Gastroesophageal sphincter (tissue), 4 donors: ENCODE measurements at regions not wholly inside any gene's neighbourhood (a gene's known extent, or its start where the extent isn't known, plus 50 kb on each side); places are given as distances from the start of the nearest gene placed in this dataset.
"Not testable (repeated sequence)": the region's sequence is repeated elsewhere in the genome, so short reads cannot be mapped to it uniquely, and the experiment has no call there.

Source experiments
- ATAC-seq: fragments of 150-250 bp; one replicate; pipeline ENCODE4 v1.9.1; 2016; ENCODE audit warnings: mild to moderate bottlenecking, moderate library complexity
- H3K27ac ChIP-seq, 4 donors: fragments of 200-600 bp; sonication (generic) in 3 of 4; 1 replicate in 3 of 4; 2 replicates in 1 of 4; pipeline ENCODE4 v1.5.1; 2016 to 2019
- H3K27me3 ChIP-seq: fragments of 200-600 bp; sonication (generic); one replicate; pipeline ENCODE4 v1.5.1; 2019
- H3K36me3 ChIP-seq, 2 donors: fragments of 200-600 bp; sonication (generic); one replicate each; pipeline ENCODE4 v1.5.1; 2019; ENCODE audit warnings: control low read depth in 1 of 2
- H3K4me1 ChIP-seq, 3 donors: fragments of 200-600 bp; sonication (generic); 1 replicate in 2 of 3; 2 replicates in 1 of 3; pipeline ENCODE4 v1.5.1; 2016 to 2019; ENCODE audit warnings: control low read depth in 2 of 3
- H3K4me3 ChIP-seq, 2 donors: fragments of 200-600 bp; sonication (generic); one replicate each; pipeline ENCODE4 v1.5.1; 2019; ENCODE audit warnings: mild to moderate bottlenecking in 1 of 2, moderate library complexity in 1 of 2
- H3K9me3 ChIP-seq, 3 donors: fragments of 200-600 bp; sonication (generic); one replicate each; pipeline ENCODE4 v1.5.1; 2017 to 2019; ENCODE audit warnings: control low read depth in 2 of 3
- CTCF ChIP-seq, 4 experiments: fragments of 200-600 bp in 2 of 4; fragments of 450-650 bp in 2 of 4; sonication (generic) in 1 of 4; IDR thresholded peaks; one replicate each; pipeline ENCODE4 v1.5.1; 2017 to 2019; ENCODE audit warnings: antibody characterized with exemption in 4 of 4, mild to moderate bottlenecking in 2 of 4, moderate library complexity in 2 of 4
- EP300 ChIP-seq: sonication (generic); formaldehyde crosslinking; IDR thresholded peaks from one replicate; pipeline ENCODE4 v1.6.1; 2017; ENCODE audit warnings: antibody characterized with exemption, mild to moderate bottlenecking
- POLR2A ChIP-seq, 2 donors: fragments of 450-650 bp; IDR thresholded peaks; one replicate each; pipeline ENCODE4 v1.6.1; 2017; ENCODE audit warnings: antibody characterized with exemption in 2 of 2, mild to moderate bottlenecking in 2 of 2, moderate library complexity in 1 of 2
- POLR2AphosphoS5 ChIP-seq: sonication (generic); formaldehyde crosslinking; IDR thresholded peaks from one replicate; pipeline ENCODE4 v1.6.1; 2017; ENCODE audit warnings: antibody characterized with exemption
- WGBS, 2 donors: methylation state at CpG; one replicate each; pipeline ENCODE4 v1.1.5; 2018; ENCODE audit warnings: low coverage in 1 of 2; 5-methylcytosine and 5-hydroxymethylcytosine counted together

GRCh38 chr18:1663879-1664705 is 759.4 kb downstream of the ADCYAP1 start:
- ATAC-seq, result peak; percentile 34
- no peaks in the 10 kb centered on the region for H3K27me3 ChIP-seq
- TF ChIP-seq POLR2AphosphoS5 (no peak), CTCF (IDR thresholded peaks at IDR 0.05) (peak in 2 of 4 experiments; percentile 26 to 39), POLR2A (IDR thresholded peaks at IDR 0.05) (no peak)
- H3K27ac ChIP-seq, result no peak overlapping the region
- H3K9me3 ChIP-seq, result peaks cover 0 to 4% (median 0%) of the 10 kb centered on the region in 3 donors
- 44 to 48% methylated on average over 11 to 12 of the region's 12 CpGs for WGBS, 2 donors
- no peaks in the 10 kb centered on the region for H3K4me1 ChIP-seq
- H3K36me3 ChIP-seq, result no peaks in the 10 kb centered on the region
- no peak overlapping the region for H3K4me3 ChIP-seq

GRCh38 chr18:1665079-1665478 is 760.4 kb downstream of the ADCYAP1 start:
- Histone ChIP-seq H3K36me3 (no peaks in the 10 kb centered on the region), H3K27me3 (no peaks in the 10 kb centered on the region), H3K4me3 (no peak overlapping the region), H3K4me1 (no peaks in the 10 kb centered on the region), H3K9me3 (peaks cover 0 to 4% (median 0%) of the 10 kb centered on the region in 3 donors), H3K27ac (no peak overlapping the region)
- 0 to 10% methylated on average over 1 of the region's 1 CpG for WGBS, 2 donors
- no peak for ATAC-seq
- TF ChIP-seq CTCF (IDR thresholded peaks at IDR 0.05) (no peak), POLR2A (IDR thresholded peaks at IDR 0.05) (no peak), POLR2AphosphoS5 (no peak), EP300 (no peak)

- peaks cover 0 to 8% (median 0%) of the 10 kb centered on the region in 3 donors for H3K9me3 ChIP-seq
- no peaks in the 10 kb centered on the region for H3K36me3 ChIP-seq
- no peaks in the 10 kb centered on the region for H3K4me1 ChIP-seq
- no peak overlapping the region for H3K4me3 ChIP-seq
- no peaks in the 10 kb centered on the region for H3K27me3 ChIP-seq
- H3K27ac ChIP-seq, result no peak overlapping the region
- ATAC-seq, result no peak
- no peak for TF ChIP-seq EP300
- no peak for TF ChIP-seq POLR2AphosphoS5
- no peak for TF ChIP-seq POLR2A (IDR thresholded peaks at IDR 0.05)
- no peak for TF ChIP-seq CTCF (IDR thresholded peaks at IDR 0.05)
- 51 to 57% methylated on average over 3 of the region's 4 CpGs for WGBS, 2 donors
Measured at GRCh38 chr18:1668279-1668678, 763.6 kb downstream of the ADCYAP1 start.

GRCh38 chr18:1671710-1672109 is 767.0 kb downstream of the ADCYAP1 start:
- H3K4me1 ChIP-seq, H3K27ac ChIP-seq, ATAC-seq, H3K4me3 ChIP-seq, H3K9me3 ChIP-seq, H3K36me3 ChIP-seq, H3K27me3 ChIP-seq: not testable (repeated sequence)
- 81 to 93% methylated on average over 2 of the region's 2 CpGs for WGBS, 2 donors

GRCh38 chr18:1676387-1676786 is 771.7 kb downstream of the ADCYAP1 start:
- Histone ChIP-seq H3K4me1 (no peaks in the 10 kb centered on the region), H3K27ac (no peak overlapping the region), H3K4me3 (no peak overlapping the region), H3K27me3 (no peaks in the 10 kb centered on the region), H3K36me3 (no peaks in the 10 kb centered on the region), H3K9me3 (peaks cover 0 to 4% (median 0%) of the 10 kb centered on the region in 3 donors)
- no peak for ATAC-seq
- no peak for TF ChIP-seq POLR2AphosphoS5
- TF ChIP-seq CTCF (IDR thresholded peaks at IDR 0.05), result no peak
- TF ChIP-seq POLR2A (IDR thresholded peaks at IDR 0.05), result no peak
- no peak for TF ChIP-seq EP300
- WGBS, 2 donors, result 60 to 100% methylated on average over 1 to 2 of the region's 3 CpGs
